NT2/D1 (cell line): ENCODE measurements at regions not wholly inside any gene's neighbourhood (a gene's known extent, or its start where the extent isn't known, plus 50 kb on each side); places are given as distances from the start of the nearest gene placed in this dataset.
"Not testable (repeated sequence)": the region's sequence is repeated elsewhere in the genome, so short reads cannot be mapped to it uniquely, and the experiment has no call there.

Experiments
- DNase-seq: peaks from one replicate; pipeline ENCODE4 v3.0.0-alpha.2; 2011; ENCODE audit warnings: low read depth, low spot score
- H3K27me3 ChIP-seq: 2 replicates; pipeline ENCODE4 v1.6.0; 2011; ENCODE audit warnings: mild to moderate bottlenecking; ENCODE audit not compliant: insufficient read length, insufficient read depth
- H3K36me3 ChIP-seq: 2 replicates; pipeline ENCODE4 v1.6.1; 2011; ENCODE audit warnings: mild to moderate bottlenecking, low read length, mixed read lengths; ENCODE audit not compliant: insufficient read depth, insufficient read length
- H3K4me1 ChIP-seq: 2 replicates; pipeline ENCODE4 v1.5.1; 2011; ENCODE audit not compliant: insufficient read depth, insufficient read length
- H3K4me3 ChIP-seq: 2 replicates; pipeline ENCODE4 v1.5.1; 2011; ENCODE audit warnings: low read depth; ENCODE audit not compliant: insufficient read length
- H3K9ac ChIP-seq: 2 replicates; pipeline ENCODE4 v1.6.0; 2011; ENCODE audit warnings: low read depth; ENCODE audit not compliant: insufficient read length
- H3K9me3 ChIP-seq: 2 replicates; pipeline ENCODE4 v1.5.1; 2011; ENCODE audit warnings: mild to moderate bottlenecking, low read length; ENCODE audit not compliant: insufficient read depth
- SUZ12 ChIP-seq: IDR thresholded peaks from 2 replicates; pipeline ENCODE4 v1.6.1; 2011; ENCODE audit not compliant: insufficient read length, insufficient read depth; ENCODE audit errors: extremely low read depth
- YY1 ChIP-seq: IDR thresholded peaks from 2 replicates; pipeline ENCODE4 v1.6.1; 2011; ENCODE audit not compliant: insufficient read length, insufficient read depth
- ZNF274 ChIP-seq: IDR thresholded peaks from 2 replicates; pipeline ENCODE4 v1.6.1; 2011; ENCODE audit warnings: mild to moderate bottlenecking, low read depth, low read length

- H3K4me1 ChIP-seq, result no peaks in the 10 kb centered on the region
- no peaks in the 10 kb centered on the region for H3K9me3 ChIP-seq
- DNase-seq, result no peak
- no peak overlapping the region for H3K9ac ChIP-seq
- TF ChIP-seq ZNF274, result no peak
- no peak for TF ChIP-seq SUZ12
- no peak for TF ChIP-seq YY1
- H3K4me3 ChIP-seq, result no peak overlapping the region
- no peaks in the 10 kb centered on the region for H3K27me3 ChIP-seq
- H3K36me3 ChIP-seq, result no peaks in the 10 kb centered on the region
These were observed 142.9 kb downstream of the GLUL start for GRCh38 chr1:182248721-182249120.

- H3K9ac ChIP-seq, H3K9me3 ChIP-seq, H3K4me1 ChIP-seq, H3K36me3 ChIP-seq, DNase-seq, H3K4me3 ChIP-seq, H3K27me3 ChIP-seq: not testable (repeated sequence)
These were observed 143.8 kb downstream of the GLUL start for GRCh38 chr1:182247813-182248212.

- H3K9ac ChIP-seq, result no peak overlapping the region
- TF ChIP-seq SUZ12 (no peak), YY1 (no peak), ZNF274 (no peak)
- no peaks in the 10 kb centered on the region for H3K27me3 ChIP-seq
- no peaks in the 10 kb centered on the region for H3K4me1 ChIP-seq
- no peak for DNase-seq
- H3K9me3 ChIP-seq, result no peaks in the 10 kb centered on the region
- H3K36me3 ChIP-seq, result no peaks in the 10 kb centered on the region
- no peak overlapping the region for H3K4me3 ChIP-seq
These were observed 144.8 kb downstream of the GLUL start for GRCh38 chr1:182246783-182247182.

- no peak overlapping the region for H3K9ac ChIP-seq
- no peak overlapping the region for H3K4me3 ChIP-seq
- no peaks in the 10 kb centered on the region for H3K9me3 ChIP-seq
- no peaks in the 10 kb centered on the region for H3K27me3 ChIP-seq
- no peak for TF ChIP-seq SUZ12
- no peak for TF ChIP-seq ZNF274
- no peak for TF ChIP-seq YY1
- no peak for DNase-seq
- H3K4me1 ChIP-seq, result no peaks in the 10 kb centered on the region
- H3K36me3 ChIP-seq, result no peaks in the 10 kb centered on the region
These were observed 146.6 kb downstream of the GLUL start for GRCh38 chr1:182245040-182245439.

GRCh38 chr1:182244451-182244850 lies 147.1 kb downstream of the GLUL start:
- Histone ChIP-seq H3K9me3 (no peaks in the 10 kb centered on the region), H3K36me3 (no peaks in the 10 kb centered on the region), H3K9ac (no peak overlapping the region), H3K27me3 (no peaks in the 10 kb centered on the region), H3K4me3 (no peak overlapping the region), H3K4me1 (no peaks in the 10 kb centered on the region)
- no peak for DNase-seq
- no peak for TF ChIP-seq SUZ12
- TF ChIP-seq ZNF274, result no peak
- TF ChIP-seq YY1, result no peak

GRCh38 chr1:182242641-182243040 lies 148.9 kb downstream of the GLUL start:
- DNase-seq, result no peak
- no peak for TF ChIP-seq SUZ12
- TF ChIP-seq ZNF274, result no peak
- TF ChIP-seq YY1, result no peak
- no peaks in the 10 kb centered on the region for H3K9me3 ChIP-seq

GRCh38 chr1:182240085-182240484 lies 151.5 kb downstream of the GLUL start:
- H3K4me3 ChIP-seq, result no peak overlapping the region
- TF ChIP-seq YY1, result no peak
- TF ChIP-seq SUZ12, result no peak
- no peak for TF ChIP-seq ZNF274
- H3K27me3 ChIP-seq, result no peaks in the 10 kb centered on the region

More at GRCh38 chr1:182242641-182243040, 148.9 kb downstream of the GLUL start:
- Histone ChIP-seq H3K4me3 (no peak overlapping the region), H3K9ac (no peak overlapping the region), H3K36me3 (no peaks in the 10 kb centered on the region), H3K27me3 (no peaks in the 10 kb centered on the region), H3K4me1 (no peaks in the 10 kb centered on the region)

GRCh38 chr1:182238421-182238820 lies 153.2 kb downstream of the GLUL start:
- TF ChIP-seq ZNF274 (no peak), YY1 (no peak), SUZ12 (no peak)
- Histone ChIP-seq H3K4me3 (no peak overlapping the region), H3K27me3 (no peaks in the 10 kb centered on the region), H3K4me1 (no peaks in the 10 kb centered on the region), H3K9ac (no peak overlapping the region), H3K36me3 (no peaks in the 10 kb centered on the region), H3K9me3 (no peaks in the 10 kb centered on the region)
- no peak for DNase-seq

More at GRCh38 chr1:182240085-182240484, 151.5 kb downstream of the GLUL start:
- Histone ChIP-seq H3K4me1 (no peaks in the 10 kb centered on the region), H3K9me3 (no peaks in the 10 kb centered on the region), H3K9ac (no peak overlapping the region), H3K36me3 (no peaks in the 10 kb centered on the region)
- DNase-seq, result no peak
